GM12872 (cell line): ENCODE measurements at regions not wholly inside any gene's neighbourhood (a gene's known extent, or its start where the extent isn't known, plus 50 kb on each side); places are given as distances from the start of the nearest gene placed in this dataset.

Experiments
- CTCF ChIP-seq: IDR thresholded peaks from 3 replicates; pipeline ENCODE4 v1.5.1; 2011; ENCODE audit warnings: low read depth, mild to moderate bottlenecking, low read length, moderate library complexity; ENCODE audit not compliant: insufficient read depth

- TF ChIP-seq CTCF, result no peak
Measured at GRCh38 chr2:199707593-199708185, 143.3 kb downstream of the FTCDNL1 start.

- TF ChIP-seq CTCF, result no peak
Measured at GRCh38 chr2:199705538-199705937, 145.5 kb downstream of the FTCDNL1 start.

GRCh38 chr2:199704358-199705238 is 146.4 kb downstream of the FTCDNL1 start:
- TF ChIP-seq CTCF, result peak; percentile 63

- no peak for TF ChIP-seq CTCF
Measured at GRCh38 chr2:199703199-199703598, 147.8 kb downstream of the FTCDNL1 start.

- no peak for TF ChIP-seq CTCF
Measured at GRCh38 chr2:199697469-199697868, 153.5 kb downstream of the FTCDNL1 start.

GRCh38 chr2:199696048-199696447 is 154.9 kb downstream of the FTCDNL1 start:
- TF ChIP-seq CTCF, result no peak

- no peak for TF ChIP-seq CTCF
Measured at GRCh38 chr2:199693861-199694260, 157.1 kb downstream of the FTCDNL1 start.
